LNCAP (cell line): ENCODE measurements at regions not wholly inside any gene's neighbourhood (a gene's known extent, or its start where the extent isn't known, plus 50 kb on each side); places are given as distances from the start of the nearest gene placed in this dataset.

Experiments
- CTCF ChIP-seq: fragments of 450-650 bp; IDR thresholded peaks from 2 replicates; pipeline ENCODE4 v1.5.1; 2017; ENCODE audit warnings: mild to moderate bottlenecking

- TF ChIP-seq CTCF = no peak
Observed at GRCh38 chr15:53115563-53115962, 325.4 kb upstream of the ONECUT1 start.

- no peak for TF ChIP-seq CTCF
Observed at GRCh38 chr15:53114960-53115359, 324.8 kb upstream of the ONECUT1 start.

GRCh38 chr15:53110999-53111398, 320.9 kb upstream of the ONECUT1 start:
- TF ChIP-seq CTCF = no peak

- no peak for TF ChIP-seq CTCF
Observed at GRCh38 chr15:53108319-53108718, 318.2 kb upstream of the ONECUT1 start.

GRCh38 chr15:53107855-53108254, 317.7 kb upstream of the ONECUT1 start:
- TF ChIP-seq CTCF = no peak

- no peak for TF ChIP-seq CTCF
Observed at GRCh38 chr15:53106505-53107286, 316.6 kb upstream of the ONECUT1 start.

GRCh38 chr15:53102483-53102882, 312.3 kb upstream of the ONECUT1 start:
- no peak for TF ChIP-seq CTCF

- no peak for TF ChIP-seq CTCF
Observed at GRCh38 chr15:53080484-53080883, 290.3 kb upstream of the ONECUT1 start.
